B cell (primary cell): ENCODE measurements at regions not wholly inside any gene's neighbourhood (a gene's known extent, or its start where the extent isn't known, plus 50 kb on each side); places are given as distances from the start of the nearest gene placed in this dataset.

Source experiments
- CTCF ChIP-seq: fragments of 200-600 bp; IDR thresholded peaks from one replicate; pipeline ENCODE4 v1.8.0; 2022; ENCODE audit warnings: antibody characterized with exemption, mild to moderate bottlenecking
- EZH2 ChIP-seq: IDR thresholded peaks from 2 replicates; pipeline ENCODE4 v1.6.1; 2012; ENCODE audit warnings: borderline replicate concordance, low read depth, mild to moderate bottlenecking, moderate library complexity, low read length; ENCODE audit not compliant: insufficient read depth, poor library complexity, severe bottlenecking

GRCh38 chr18:60870261-60871153 is 462.7 kb upstream of the CDH20 start:
- TF ChIP-seq CTCF: no peak
- TF ChIP-seq EZH2: no peak
